HepG2 (cell line): ENCODE measurements at regions not wholly inside any gene's neighbourhood (a gene's known extent, or its start where the extent isn't known, plus 50 kb on each side); places are given as distances from the start of the nearest gene placed in this dataset.

Experiments
- ATAC-seq: fragments of 200-7000 bp; cut with Tn5 transposase; 3 replicates; pipeline ENCODE4 v1.9.1; 2020; ENCODE audit warnings: mild to moderate bottlenecking, moderate library complexity
- BruUV-seq: library from RNA; stranded (reverse); fragments of 400-500 nt; replicated peaks from 2 replicates; lab custom pipeline; 2021; lab: Mats Ljungman, UMichigan
- CTCF ChIA-PET: fragments of 300-600 bp; formaldehyde crosslinking; extraction: SDS; loops from one replicate; lab custom pipeline; 2021; ENCODE audit warnings: low total read pairs, inconsistent platforms, low intra/inter-chr PET ratio; lab: Yijun Ruan, JAX
- POLR2A ChIA-PET: fragments of 350-600 bp; sonication (Branson Sonifier 250); formaldehyde crosslinking; loops from one replicate; lab custom pipeline; 2020; ENCODE audit warnings: antibody characterized with exemption, inconsistent platforms; lab: Yijun Ruan, JAX
- DNase-seq: peaks from one replicate; pipeline ENCODE4 v3.0.0-alpha.2; 2015; ENCODE audit warnings: low spot score
- FAIRE-seq: peaks from 3 replicates; lab custom pipeline; 2011; peaks lifted over from hg19 to GRCh38; lab: Jason Lieb, UNC
- H2AFZ ChIP-seq: one replicate; pipeline ENCODE4 v1.6.1; 2011; ENCODE audit warnings: low read length, inconsistent platforms
- H3K27ac ChIP-seq: fragments of 300-600 bp; 3 replicates; pipeline ENCODE4 v1.8.0; 2011; ENCODE audit warnings: mixed run types, mild to moderate bottlenecking, mixed read lengths, low read length, inconsistent platforms; ENCODE audit not compliant: insufficient read depth; ENCODE audit errors: extremely low read length
- H3K27me3 ChIP-seq, 2 experiments: fragments of 200-600 bp in 1 of 2; 2 replicates in 1 of 2; 3 replicates in 1 of 2; pipeline versions ENCODE4 v1.6.0 to v1.8.0; 2011; ENCODE audit warnings: low read length in 2 of 2, mild to moderate bottlenecking in 2 of 2, moderate library complexity in 2 of 2, inconsistent platforms in 1 of 2; ENCODE audit not compliant: insufficient read depth in 2 of 2, control insufficient read depth in 1 of 2
- H3K36me3 ChIP-seq, 2 experiments: fragments of 200-600 bp in 1 of 2; replicated peaks in 1 of 2; 2 replicates in 1 of 2; 3 replicates in 1 of 2; pipeline versions ENCODE4 v1.5.1 to v1.8.0; 2011; ENCODE audit warnings: low read length in 2 of 2, inconsistent platforms in 1 of 2; ENCODE audit not compliant: insufficient read depth in 2 of 2, control insufficient read depth in 1 of 2
- H3K4me1 ChIP-seq: 2 replicates; pipeline ENCODE4 v1.5.1; 2012; ENCODE audit warnings: low read length, inconsistent platforms; ENCODE audit not compliant: insufficient read depth
- H3K4me2 ChIP-seq: 2 replicates; pipeline ENCODE4 v1.6.0; 2011; ENCODE audit warnings: low read depth, low read length, inconsistent platforms
- H3K4me3 ChIP-seq, 3 experiments: fragments of 200-600 bp in 1 of 3; sonication (generic), shearing (Covaris generic) in 1 of 3; replicated peaks in 1 of 3; 2 replicates each; pipeline ENCODE4 v1.5.1; 2011 to 2016; ENCODE audit warnings: low read length in 3 of 3, inconsistent platforms in 2 of 3, low read depth in 2 of 3, mild to moderate bottlenecking in 2 of 3, control low read depth in 1 of 3, mixed read lengths in 1 of 3; ENCODE audit not compliant: insufficient read depth in 1 of 3
- H3K79me2 ChIP-seq: one replicate; pipeline ENCODE4 v1.6.1; 2011; ENCODE audit warnings: low read length, inconsistent platforms; ENCODE audit not compliant: insufficient read depth
- H3K9ac ChIP-seq: 2 replicates; pipeline ENCODE4 v1.6.0; 2011; ENCODE audit warnings: mild to moderate bottlenecking, low read depth, low read length, inconsistent platforms; ENCODE audit not compliant: insufficient read depth
- H3K9me3 ChIP-seq: 2 replicates; pipeline ENCODE4 v1.5.1; 2012; ENCODE audit warnings: mild to moderate bottlenecking, low read length
- H4K20me1 ChIP-seq: 2 replicates; pipeline ENCODE4 v1.6.0; 2011; ENCODE audit warnings: inconsistent platforms, mild to moderate bottlenecking, low read length, moderate library complexity; ENCODE audit not compliant: insufficient read depth
- HNF1A ChIP-seq, 2 experiments: sonication (generic) in 1 of 2; formaldehyde crosslinking in 1 of 2; IDR thresholded peaks; 2 replicates each; pipeline versions ENCODE4 v1.4.0 to v1.6.1; 2016 to 2020; ENCODE audit warnings: borderline replicate concordance in 1 of 2, low read depth in 1 of 2, mild to moderate bottlenecking in 1 of 2, missing genetic modification reagents in 1 of 2
- HNF4A ChIP-seq: sonication (generic); formaldehyde crosslinking; IDR thresholded peaks from 2 replicates; pipeline ENCODE4 v1.4.0; 2020; ENCODE audit warnings: missing genetic modification reagents
- PATZ1 ChIP-seq: sonication (generic); formaldehyde crosslinking; IDR thresholded peaks from 2 replicates; pipeline ENCODE4 v1.4.0; 2020; ENCODE audit warnings: missing genetic modification reagents
- TEAD3 ChIP-seq: optimal IDR thresholded peaks from 2 replicates; pipeline ENCODE3; 2016; ENCODE audit warnings: borderline replicate concordance
- ZNF543 ChIP-seq: sonication (generic); formaldehyde crosslinking; IDR thresholded peaks from 2 replicates; pipeline ENCODE4 v1.4.0; 2020; ENCODE audit warnings: mild to moderate bottlenecking, missing genetic modification reagents
- ZNF609 ChIP-seq: sonication (generic); formaldehyde crosslinking; IDR thresholded peaks from 2 replicates; pipeline ENCODE4 v1.4.0; 2020; ENCODE audit warnings: mild to moderate bottlenecking, missing genetic modification reagents, borderline replicate concordance
- WGBS: methylation state at CpG from one replicate; pipeline ENCODE4 v1.1.6; 2017; ENCODE audit warnings: low lambda C conversion rate; 5-methylcytosine and 5-hydroxymethylcytosine counted together
- in situ Hi-C: cut with HindIII; loops from 2 replicates; pipeline ENCODE4 v1.10.0; 2017; ENCODE audit warnings: low pct_unique_long_range_greater_than_20kb; ENCODE audit not compliant: extremely low pct_ligation_motif_present
- intact Hi-C: fragments of 100-400 bp; cut with micrococcal nuclease; formaldehyde crosslinking; loops from one replicate; pipeline ENCODE4 v1.10.0; 2022; ENCODE audit not compliant: unreplicated experiment
- TF ChIP-seq, protein P1 (sequence below): sonication (generic); formaldehyde crosslinking; IDR thresholded peaks from 2 replicates; pipeline ENCODE4 v1.4.0; 2020; ENCODE audit warnings: missing genetic modification reagents, low read depth, mild to moderate bottlenecking, borderline replicate concordance
- TF ChIP-seq, protein P2 (sequence below): sonication (generic); formaldehyde crosslinking; IDR thresholded peaks from 2 replicates; pipeline ENCODE4 v1.5.1; 2020; ENCODE audit warnings: mild to moderate bottlenecking, missing genetic modification reagents, moderate library complexity

DNA sequence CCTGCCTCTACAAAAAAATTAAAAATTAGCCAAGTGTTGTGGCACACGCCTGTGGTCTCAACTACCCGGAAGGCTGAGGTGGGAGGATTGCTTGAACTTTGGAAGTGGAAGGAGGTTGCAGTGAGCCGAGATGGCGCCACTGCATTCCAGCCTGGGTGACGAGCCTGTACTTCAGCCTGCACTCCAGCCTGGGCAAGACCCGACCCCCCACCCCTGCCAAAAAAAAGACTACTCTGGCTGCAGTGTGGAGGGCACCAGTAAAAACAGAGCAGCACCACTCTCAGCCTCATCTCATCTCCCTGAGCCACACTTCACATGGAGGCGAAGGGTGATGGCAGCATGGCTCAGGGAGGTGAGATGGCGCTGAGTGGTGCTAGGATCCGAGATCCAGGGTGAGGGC lies 50.3 kb upstream of the THY1 start:
- H3K9me3 ChIP-seq, result no peaks in the 10 kb centered on the region
- no peak overlapping the region for H3K27ac ChIP-seq
- H3K36me3 ChIP-seq, result no peaks in the 10 kb centered on the region
- CTCF ChIA-PET, result no interaction called here
- peak; percentile 42 for FAIRE-seq
- H3K4me3 ChIP-seq, result 0 out of 6 replicates have a peak overlapping the region, but pooled peaks of 1 of the 3 experiments have one; percentile 19
- TF ChIP-seq, protein P1, sequence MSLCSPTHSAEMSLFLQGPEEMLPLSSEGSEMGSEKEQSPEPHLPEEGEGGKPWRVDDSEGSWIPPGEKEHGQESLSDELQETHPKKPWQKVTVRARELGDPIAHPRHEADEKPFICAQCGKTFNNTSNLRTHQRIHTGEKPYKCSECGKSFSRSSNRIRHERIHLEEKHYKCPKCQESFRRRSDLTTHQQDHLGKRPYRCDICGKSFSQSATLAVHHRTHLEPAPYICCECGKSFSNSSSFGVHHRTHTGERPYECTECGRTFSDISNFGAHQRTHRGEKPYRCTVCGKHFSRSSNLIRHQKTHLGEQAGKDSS (CRISPR knock-in tag), result no peak
- peak; percentile 19; the same call in 1 of the 2 replicates for TF ChIP-seq PATZ1
- TF ChIP-seq ZNF609 (CRISPR knock-in tag), result no peak
- TF ChIP-seq, protein P2, sequence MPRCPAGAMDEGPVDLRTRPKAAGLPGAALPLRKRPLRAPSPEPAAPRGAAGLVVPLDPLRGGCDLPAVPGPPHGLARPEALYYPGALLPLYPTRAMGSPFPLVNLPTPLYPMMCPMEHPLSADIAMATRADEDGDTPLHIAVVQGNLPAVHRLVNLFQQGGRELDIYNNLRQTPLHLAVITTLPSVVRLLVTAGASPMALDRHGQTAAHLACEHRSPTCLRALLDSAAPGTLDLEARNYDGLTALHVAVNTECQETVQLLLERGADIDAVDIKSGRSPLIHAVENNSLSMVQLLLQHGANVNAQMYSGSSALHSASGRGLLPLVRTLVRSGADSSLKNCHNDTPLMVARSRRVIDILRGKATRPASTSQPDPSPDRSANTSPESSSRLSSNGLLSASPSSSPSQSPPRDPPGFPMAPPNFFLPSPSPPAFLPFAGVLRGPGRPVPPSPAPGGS (CRISPR knock-in tag), result no peak
- TF ChIP-seq ZNF543 (CRISPR knock-in tag), result no peak
- no peak for TF ChIP-seq HNF1A (IDR thresholded peaks at IDR 0.05; ENCODE audit: low read depth)
- 0 out of 2 replicates have a peak, but pooled peaks have one; percentile 20 for TF ChIP-seq HNF1A (CRISPR knock-in tag; IDR thresholded peaks at IDR 0.05; ENCODE audit: borderline replicate concordance)
- peak; percentile 51 for TF ChIP-seq HNF4A (CRISPR knock-in tag)
- peak; percentile 40 for TF ChIP-seq TEAD3 (CRISPR knock-in tag)
- TF ChIP-seq, all 625 proteins: peak for 4
- Histone ChIP-seq H4K20me1 (no peaks in the 10 kb centered on the region), H3K4me1 (peaks cover 35% of the 10 kb centered on the region), H3K79me2 (no peaks in the 10 kb centered on the region), H3K9ac (no peak overlapping the region), H2AFZ (no peak overlapping the region), H3K4me2 (peak overlapping the region; percentile 40), H3K27me3 (no peaks in the 10 kb centered on the region; a peak in 1 of 5 replicates)
- in situ Hi-C loops, result loop anchor here (5.0 to 10.0 kb wide), 3 partner anchors 96 to 278 kb away; partner anchors contain the start of gene RNF26
- peak; percentile 30 for DNase-seq
- TSS peak; percentile 46 for BruUV-seq
- POLR2A ChIA-PET, result no interaction called here
- WGBS, result 34% methylated on average over 9 of the region's 9 CpGs
- intact Hi-C loops, result loop anchor here (2.0 to 5.0 kb wide), 2 partner anchors 141 to 266 kb away; partner anchors contain the start of genes CBL and RNF26
- peak; percentile 47 for ATAC-seq
